ENCODE measurements at regions not wholly inside any gene's neighbourhood (a gene's known extent, or its start where the extent isn't known, plus 50 kb on each side); places are given as distances from the start of the nearest gene placed in this dataset.

DNA sequence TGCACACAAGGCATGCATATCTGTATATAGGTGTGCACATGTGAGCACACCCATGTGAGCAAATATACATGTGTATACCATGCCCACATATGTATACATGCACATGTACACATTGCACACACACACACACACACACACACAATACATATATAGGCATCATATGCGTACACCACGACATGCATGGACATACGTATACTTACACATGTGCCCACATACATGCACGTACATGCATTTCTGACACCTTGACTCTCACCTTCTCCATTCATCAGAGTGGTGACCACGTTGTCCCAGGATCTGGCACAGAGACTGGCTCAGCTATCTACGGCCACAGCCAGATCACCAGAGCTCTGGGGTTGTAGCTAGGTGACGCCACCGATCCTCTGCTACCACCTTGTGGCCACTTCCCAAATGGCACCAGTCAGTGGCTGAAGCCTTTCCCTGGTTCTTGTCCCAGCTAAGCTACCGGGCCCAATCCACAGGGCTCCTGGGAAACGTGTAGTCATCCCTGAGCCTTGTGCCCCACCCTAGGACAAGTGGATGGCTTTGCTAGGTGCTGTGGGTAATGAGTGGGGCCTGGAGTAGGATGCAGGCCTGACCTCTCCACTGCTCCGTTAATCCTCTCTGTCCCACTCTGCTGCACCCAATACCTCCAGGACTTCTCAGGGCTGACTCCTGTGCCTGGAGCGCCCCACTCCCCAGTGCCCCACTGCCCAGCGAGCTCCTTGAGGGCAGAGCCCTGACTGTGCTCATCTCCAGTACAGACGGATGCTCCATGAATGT, 194.4 kb downstream of the RGS3 start:
- DNase-seq (ENCODE audit: low read depth): no peak
- TF ChIP-seq, protein P1, sequence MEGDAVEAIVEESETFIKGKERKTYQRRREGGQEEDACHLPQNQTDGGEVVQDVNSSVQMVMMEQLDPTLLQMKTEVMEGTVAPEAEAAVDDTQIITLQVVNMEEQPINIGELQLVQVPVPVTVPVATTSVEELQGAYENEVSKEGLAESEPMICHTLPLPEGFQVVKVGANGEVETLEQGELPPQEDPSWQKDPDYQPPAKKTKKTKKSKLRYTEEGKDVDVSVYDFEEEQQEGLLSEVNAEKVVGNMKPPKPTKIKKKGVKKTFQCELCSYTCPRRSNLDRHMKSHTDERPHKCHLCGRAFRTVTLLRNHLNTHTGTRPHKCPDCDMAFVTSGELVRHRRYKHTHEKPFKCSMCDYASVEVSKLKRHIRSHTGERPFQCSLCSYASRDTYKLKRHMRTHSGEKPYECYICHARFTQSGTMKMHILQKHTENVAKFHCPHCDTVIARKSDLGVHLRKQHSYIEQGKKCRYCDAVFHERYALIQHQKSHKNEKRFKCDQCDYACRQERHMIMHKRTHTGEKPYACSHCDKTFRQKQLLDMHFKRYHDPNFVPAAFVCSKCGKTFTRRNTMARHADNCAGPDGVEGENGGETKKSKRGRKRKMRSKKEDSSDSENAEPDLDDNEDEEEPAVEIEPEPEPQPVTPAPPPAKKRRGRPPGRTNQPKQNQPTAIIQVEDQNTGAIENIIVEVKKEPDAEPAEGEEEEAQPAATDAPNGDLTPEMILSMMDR (conservative IDR thresholded peaks at IDR 0.05; ENCODE audit: low read depth, low read length): peak; percentile 96
- H3K4me3 ChIP-seq (ENCODE audit: low read length): no peak overlapping the region

DNA sequence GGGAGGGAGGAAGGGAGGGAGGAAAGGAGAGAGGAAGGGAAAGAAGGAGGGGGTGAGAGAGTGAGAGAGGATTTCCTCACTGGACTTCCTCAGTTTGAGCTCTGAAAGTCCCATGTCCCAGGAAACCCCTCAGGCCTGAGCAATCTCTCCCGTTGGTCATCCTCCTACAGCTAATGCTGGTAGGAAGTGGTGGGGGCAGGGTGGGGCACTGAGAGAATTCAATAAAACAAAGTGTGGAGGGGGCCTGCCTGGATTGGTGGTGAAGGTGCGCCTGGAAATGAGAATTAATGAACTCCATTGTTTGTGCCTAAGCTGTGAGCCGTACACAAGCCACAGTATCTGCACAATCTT, 195.0 kb downstream of the RGS3 start:
- TF ChIP-seq, protein P1 (conservative IDR thresholded peaks at IDR 0.05; ENCODE audit: low read depth, low read length): no peak
- no peak for DNase-seq (ENCODE audit: low read depth)
- H3K4me3 ChIP-seq (ENCODE audit: low read length): no peak overlapping the region

DNA sequence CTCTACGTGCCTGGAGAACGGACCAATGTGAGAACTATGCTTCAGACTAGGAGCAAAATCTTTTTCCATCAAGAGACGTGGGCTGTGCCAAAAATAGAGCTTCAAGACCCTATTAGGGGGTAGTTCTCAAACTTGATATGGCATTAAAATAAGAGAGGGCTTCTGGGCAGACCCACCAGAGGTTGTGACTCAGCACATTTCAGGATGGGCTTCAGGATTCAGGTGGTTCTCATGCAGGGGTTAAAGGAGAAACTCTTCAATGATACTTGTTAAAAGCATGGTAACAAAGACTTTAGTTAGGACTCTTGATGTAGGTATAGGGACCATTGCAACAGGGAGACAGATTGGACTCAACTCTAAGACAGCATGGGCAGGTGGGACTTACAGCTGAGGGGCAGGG, 195.5 kb downstream of the RGS3 start:
- no peak for DNase-seq (ENCODE audit: low read depth)
- H3K4me3 ChIP-seq (ENCODE audit: low read length): no peak overlapping the region
- TF ChIP-seq, protein P1 (conservative IDR thresholded peaks at IDR 0.05; ENCODE audit: low read depth, low read length): no peak

DNA sequence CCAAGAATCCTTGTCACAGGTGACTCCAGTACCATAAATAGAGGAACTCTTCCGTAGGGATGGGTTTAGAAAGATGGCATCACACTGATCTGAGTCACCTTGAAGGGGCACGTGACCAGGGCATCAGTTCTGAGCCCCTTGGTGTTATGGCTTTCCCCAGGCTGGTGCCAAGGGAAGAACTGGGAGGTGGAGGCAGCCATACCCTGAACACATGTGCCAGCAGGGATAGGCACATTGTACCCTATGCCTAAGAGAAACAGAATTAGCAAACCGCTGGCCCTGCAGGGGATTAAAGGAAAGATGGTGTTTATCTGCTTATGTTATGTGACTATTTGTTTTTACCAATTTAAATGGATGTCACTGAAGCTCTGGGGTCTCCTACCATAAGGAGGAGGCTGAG, 196.2 kb downstream of the RGS3 start:
- TF ChIP-seq, protein P1 (conservative IDR thresholded peaks at IDR 0.05; ENCODE audit: low read depth, low read length): no peak
- DNase-seq (ENCODE audit: low read depth): no peak
- H3K4me3 ChIP-seq (ENCODE audit: low read length): no peak overlapping the region

DNA sequence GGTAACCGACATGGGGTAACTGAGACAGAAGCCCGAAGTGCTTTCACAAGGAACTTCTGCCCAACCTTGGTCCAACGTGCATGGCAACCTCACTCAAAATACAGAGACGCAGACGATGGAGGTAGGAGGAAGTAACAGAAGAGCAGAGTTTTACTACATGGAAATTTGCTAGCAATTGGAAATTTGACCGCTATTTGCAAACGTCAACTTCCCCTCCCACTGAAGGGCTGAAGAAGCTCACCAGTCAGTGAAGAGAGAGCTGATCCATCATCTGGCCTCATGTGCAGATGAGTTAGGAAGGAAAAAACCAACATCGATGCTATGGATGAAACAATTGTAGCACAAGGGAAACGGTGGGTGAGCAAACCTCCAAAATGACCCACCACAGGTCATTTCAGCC, 196.7 kb downstream of the RGS3 start:
- H3K4me3 ChIP-seq (ENCODE audit: low read length): no peak overlapping the region
- TF ChIP-seq, protein P1 (conservative IDR thresholded peaks at IDR 0.05; ENCODE audit: low read depth, low read length): no peak
- DNase-seq (ENCODE audit: low read depth): no peak

DNA sequence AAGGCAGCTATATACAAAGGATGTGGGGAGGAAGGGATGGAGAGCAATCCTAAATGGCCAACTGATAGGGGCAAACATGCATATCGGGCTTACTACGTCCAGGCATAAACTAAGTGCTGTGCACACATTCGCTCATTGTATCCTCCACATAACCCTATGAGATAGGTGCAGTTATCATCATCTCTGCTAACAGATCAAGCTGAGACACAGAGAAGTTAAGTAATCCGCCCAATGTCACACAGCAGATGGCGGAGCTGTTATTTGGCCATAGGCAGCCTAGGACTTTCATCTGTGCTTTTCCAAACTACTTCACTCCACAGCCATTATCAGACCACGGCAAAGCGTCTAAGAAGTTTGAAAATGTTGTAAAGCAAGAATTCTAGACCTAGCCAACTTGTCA, 197.5 kb downstream of the RGS3 start:
- no peak overlapping the region for H3K4me3 ChIP-seq (ENCODE audit: low read length)
- TF ChIP-seq, protein P1 (conservative IDR thresholded peaks at IDR 0.05; ENCODE audit: low read depth, low read length): no peak

DNA sequence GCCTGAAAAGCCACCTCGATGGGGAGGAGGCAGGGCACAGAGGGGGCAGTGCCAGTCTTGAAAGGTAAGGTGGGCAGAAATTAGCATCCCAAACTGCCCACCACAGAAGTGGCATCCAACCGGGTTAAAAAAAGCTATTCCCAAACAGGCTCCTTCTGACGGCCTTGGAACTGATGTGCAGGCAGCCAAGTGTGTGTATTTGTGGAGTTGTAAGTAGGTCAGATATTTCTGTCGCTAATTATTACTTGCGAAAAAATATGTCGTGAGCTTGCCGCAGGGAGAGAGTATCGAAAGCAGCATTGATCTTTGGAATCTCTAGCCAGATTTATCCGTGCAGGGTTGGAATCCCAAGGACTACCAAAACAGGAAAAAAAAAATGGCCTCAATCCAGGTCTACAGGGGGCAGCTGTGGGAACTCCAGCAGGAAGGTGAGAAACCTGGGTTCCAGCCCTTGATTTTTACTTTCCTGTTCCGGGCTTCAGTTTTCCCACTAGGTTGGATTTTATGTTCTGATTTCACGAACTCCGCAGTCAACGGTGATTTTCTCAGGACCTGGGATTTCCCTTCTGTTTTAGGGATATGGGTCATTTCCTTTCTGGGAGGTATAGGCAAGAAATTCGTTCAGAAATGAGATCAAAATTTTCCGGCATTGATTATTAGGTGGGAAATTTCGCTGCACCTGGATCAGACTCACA, 200.8 kb downstream of the RGS3 start:
- TF ChIP-seq, protein P1 (conservative IDR thresholded peaks at IDR 0.05; ENCODE audit: low read depth, low read length): no peak
- no peak for DNase-seq (ENCODE audit: low read depth)
- no peak overlapping the region for H3K4me3 ChIP-seq (ENCODE audit: low read length)

More for the DNA sequence above, 197.5 kb downstream of the RGS3 start:
- DNase-seq (ENCODE audit: low read depth): no peak
